GM23338 (cell line): ENCODE measurements at regions not wholly inside any gene's neighbourhood (a gene's known extent, or its start where the extent isn't known, plus 50 kb on each side); places are given as distances from the start of the nearest gene placed in this dataset.

Source experiments
- CREB1 ChIP-seq: fragments of 250-450 bp; sonication (Bioruptor Pico); IDR thresholded peaks from 2 replicates; pipeline ENCODE4 v1.5.0; 2020; ENCODE audit warnings: low read depth, mild to moderate bottlenecking, moderate library complexity
- JUNB ChIP-seq: IDR thresholded peaks from one replicate; pipeline ENCODE4 v1.6.1; 2016; ENCODE audit warnings: antibody characterized with exemption; ENCODE audit not compliant: unreplicated experiment
- NANOG ChIP-seq: IDR thresholded peaks from 2 replicates; pipeline ENCODE4 v1.6.1; 2016; ENCODE audit warnings: antibody characterized with exemption, borderline replicate concordance
- REST ChIP-seq: IDR thresholded peaks from one replicate; pipeline ENCODE4 v1.6.1; 2018; ENCODE audit warnings: antibody characterized with exemption; ENCODE audit not compliant: unreplicated experiment
- ZNF114 ChIP-seq: fragments of 250-450 bp; sonication (Bioruptor Pico); IDR thresholded peaks from 2 replicates; pipeline ENCODE4 v1.5.0; 2020; ENCODE audit warnings: mild to moderate bottlenecking, moderate library complexity
- ZNF331 ChIP-seq: fragments of 250-450 bp; sonication (Bioruptor Pico); IDR thresholded peaks from 2 replicates; pipeline ENCODE4 v1.5.0; 2020; ENCODE audit warnings: low read depth, mild to moderate bottlenecking, moderate library complexity
- ZNF462 ChIP-seq: fragments of 250-450 bp; sonication (Bioruptor Pico); IDR thresholded peaks from 2 replicates; pipeline ENCODE4 v1.5.0; 2020; ENCODE audit warnings: mild to moderate bottlenecking, moderate library complexity

- TF ChIP-seq ZNF462 (CRISPR knock-in tag) (no peak), NANOG (no peak), REST (no peak), JUNB (no peak), ZNF331 (CRISPR knock-in tag) (no peak), ZNF114 (CRISPR knock-in tag) (no peak), CREB1 (no peak)
These were observed 85.5 kb upstream of the OXGR1 start (continued) for GRCh38 chr13:97079726-97080125.
